Nucleus accumbens (tissue), 56 donors: ENCODE measurements at regions not wholly inside any gene's neighbourhood (a gene's known extent, or its start where the extent isn't known, plus 50 kb on each side); places are given as distances from the start of the nearest gene placed in this dataset.

ENCODE experiments used
- DNase-seq, 56 donors: peaks; one replicate each; lab custom pipeline; 2025; lab: John Stamatoyannopoulos, UW

DNA sequence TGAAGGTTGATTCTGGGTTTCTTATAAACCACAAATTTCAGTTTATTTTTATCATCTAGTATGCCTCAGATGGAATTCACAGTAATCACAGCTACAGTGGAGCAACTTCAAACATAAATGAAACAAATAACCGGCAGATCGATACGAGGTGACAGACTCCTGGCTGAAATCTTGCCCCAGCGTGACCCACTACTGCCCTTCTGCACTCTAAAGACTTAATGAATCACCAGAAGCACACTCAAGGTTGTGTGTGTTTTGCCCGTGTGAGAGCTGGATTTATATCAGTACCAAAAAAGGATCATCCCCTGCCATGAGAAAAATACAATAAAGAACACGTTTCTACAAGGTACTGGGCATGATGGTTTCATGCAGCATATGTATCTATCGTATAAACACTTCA lies 161.7 kb downstream of the KLF12 start:
- no peak for DNase-seq

DNA sequence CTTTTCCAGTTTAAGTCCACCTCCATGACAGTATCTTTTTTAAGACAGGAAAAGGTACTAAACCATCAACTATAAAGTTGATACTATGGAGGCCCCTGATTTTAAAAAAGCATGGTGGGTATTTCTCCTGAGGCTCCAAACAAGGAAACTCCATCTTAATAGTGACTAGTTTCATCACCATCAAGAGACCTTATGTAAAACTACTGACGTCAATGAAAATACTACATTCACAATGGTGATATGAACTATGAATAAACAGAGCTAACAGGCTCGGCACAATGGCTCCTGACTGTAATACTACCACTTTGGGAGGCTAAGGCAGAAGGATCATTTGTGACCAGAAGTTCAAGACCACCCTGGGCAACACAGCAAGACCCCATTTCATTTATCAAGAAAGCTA lies 162.7 kb downstream of the KLF12 start:
- DNase-seq = no peak

DNA sequence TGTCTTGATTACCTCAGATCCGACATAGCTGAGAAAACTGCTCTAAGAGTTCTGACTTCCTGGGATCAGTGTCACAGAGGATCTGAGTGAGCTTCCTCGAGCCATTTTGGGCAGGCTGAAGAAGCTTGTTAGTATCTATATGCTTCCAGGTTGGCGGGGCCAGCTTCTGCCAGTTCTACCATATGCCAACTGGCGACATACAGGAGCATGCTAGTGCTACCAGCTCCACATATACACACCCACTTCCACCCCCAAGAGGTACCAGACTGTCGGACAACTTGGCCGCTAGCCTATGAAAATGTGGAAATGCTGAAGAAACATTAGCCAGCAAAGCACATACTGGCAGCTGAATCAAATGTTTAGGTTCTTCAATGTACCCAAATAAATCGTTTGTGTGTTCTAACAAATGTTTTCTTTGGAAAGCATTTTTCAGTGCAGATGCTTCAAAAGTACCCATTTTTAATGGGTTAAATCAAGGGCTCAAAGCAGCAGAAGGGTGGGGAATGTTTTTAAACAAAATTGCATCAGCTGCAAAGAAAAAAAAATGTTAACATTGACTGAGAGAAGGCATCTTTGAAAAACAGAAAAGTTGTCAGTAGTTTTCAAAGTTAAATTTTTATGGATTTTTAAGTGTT lies 163.7 kb downstream of the KLF12 start:
- DNase-seq = no peak

DNA sequence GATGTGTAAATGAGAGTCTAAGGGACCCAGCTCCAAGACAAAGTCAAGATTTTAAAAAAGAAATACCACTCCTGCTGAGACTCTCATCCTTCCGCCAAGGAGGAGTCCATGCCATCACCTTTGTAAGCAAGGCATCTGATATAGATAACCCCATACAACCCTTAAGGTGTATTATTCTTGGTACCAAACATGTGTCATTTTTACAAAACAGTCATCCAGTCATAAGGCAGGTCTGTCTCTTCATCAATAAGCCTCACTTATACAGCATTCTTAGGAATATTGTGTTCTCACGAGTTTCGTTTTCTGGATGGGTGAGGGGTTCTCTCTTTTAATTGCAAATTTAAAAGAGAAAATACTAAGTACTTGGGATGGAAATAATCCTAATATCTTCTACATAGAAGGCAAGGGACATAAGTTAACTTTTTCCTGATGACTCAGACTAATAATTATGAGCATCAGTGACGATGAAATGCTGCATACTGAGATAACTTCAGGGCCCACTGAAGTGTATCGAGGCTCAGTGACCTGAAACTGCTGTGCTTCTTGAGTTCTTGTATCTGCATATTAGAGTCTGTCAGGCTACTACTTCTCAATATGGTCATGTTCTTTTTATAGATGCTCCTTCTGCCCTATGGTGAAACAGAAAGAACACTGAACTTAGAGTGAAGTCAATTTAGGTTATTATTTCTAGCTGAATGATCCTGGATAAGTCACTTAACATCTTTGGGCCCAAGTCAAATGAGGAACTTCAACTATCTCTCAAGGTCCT lies 166.6 kb downstream of the KLF12 start:
- DNase-seq = no peak

DNA sequence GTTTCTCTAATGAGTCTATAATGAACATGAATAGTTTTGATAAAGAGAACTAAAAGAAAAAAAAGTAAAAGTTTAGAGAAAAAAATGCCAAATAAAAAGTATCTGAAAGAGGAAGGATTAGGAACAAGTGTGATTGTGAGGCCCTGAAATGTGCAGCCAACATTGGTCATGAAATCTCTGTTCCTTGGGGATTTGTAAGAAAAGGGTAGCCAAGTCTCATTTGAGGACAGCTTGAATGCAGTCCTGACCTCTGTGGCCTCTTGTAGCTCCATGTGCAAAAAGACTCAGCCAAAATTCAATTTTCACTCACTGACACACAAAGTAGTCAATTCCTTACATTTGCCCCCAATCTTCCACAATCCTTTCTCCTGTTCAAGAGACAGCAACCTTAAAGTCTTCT lies 167.9 kb downstream of the KLF12 start:
- DNase-seq = no peak

DNA sequence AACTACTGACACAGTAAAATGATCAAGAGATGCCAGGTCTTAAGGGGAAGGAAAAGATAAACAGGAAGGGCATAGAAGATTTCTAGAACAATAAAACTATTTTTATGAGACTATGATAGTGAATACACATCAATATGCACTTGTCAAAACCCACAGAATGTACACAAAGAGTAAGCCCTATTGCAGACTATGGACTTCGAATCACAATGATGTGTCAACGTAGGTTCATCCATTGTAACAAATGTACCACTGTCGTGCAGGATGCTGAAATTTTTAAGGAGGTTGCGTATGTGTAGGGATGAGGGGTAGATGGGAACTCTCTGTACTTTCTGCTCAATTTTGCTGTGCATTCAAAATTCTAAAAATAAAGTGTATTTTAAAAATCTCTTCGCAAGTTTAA lies 171.9 kb downstream of the KLF12 start:
- DNase-seq = no peak

DNA sequence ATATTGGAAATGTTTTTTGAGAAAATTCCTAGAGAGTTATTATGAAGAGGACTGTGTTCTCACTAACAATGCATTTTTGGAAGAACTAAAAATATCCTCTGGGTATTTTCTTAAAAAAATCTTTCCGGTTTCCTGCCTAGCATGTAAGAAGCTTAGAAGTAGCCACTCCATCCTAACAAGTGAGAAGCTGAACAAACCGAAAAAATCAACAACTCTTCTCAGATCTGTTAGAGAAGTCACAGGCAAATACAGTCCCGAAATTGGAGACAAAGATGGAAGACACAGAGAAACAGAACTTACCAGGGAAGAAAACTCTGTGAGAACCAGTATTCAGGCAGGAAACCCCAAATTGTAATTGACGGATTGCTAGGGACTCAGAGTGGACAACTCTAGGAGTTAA lies 173.0 kb downstream of the KLF12 start:
- DNase-seq = no peak

DNA sequence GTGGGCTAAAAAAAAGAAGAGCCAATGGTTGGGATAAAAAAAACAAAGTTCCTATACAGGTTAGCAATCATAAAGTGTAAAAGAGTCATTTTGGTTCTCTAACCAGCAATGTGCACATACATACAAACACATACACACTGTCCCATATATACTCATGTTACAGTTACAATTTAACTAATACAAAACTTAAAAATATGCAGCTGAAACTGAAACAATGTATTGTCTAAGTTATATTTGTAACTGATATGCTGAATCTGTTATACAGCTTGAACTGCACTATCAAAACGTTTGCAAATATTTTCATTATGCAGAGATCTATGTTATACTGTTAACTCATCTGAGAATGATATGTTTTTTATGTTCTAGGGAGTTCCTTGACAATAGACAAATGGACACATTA lies 173.7 kb downstream of the KLF12 start:
- no peak for DNase-seq

DNA sequence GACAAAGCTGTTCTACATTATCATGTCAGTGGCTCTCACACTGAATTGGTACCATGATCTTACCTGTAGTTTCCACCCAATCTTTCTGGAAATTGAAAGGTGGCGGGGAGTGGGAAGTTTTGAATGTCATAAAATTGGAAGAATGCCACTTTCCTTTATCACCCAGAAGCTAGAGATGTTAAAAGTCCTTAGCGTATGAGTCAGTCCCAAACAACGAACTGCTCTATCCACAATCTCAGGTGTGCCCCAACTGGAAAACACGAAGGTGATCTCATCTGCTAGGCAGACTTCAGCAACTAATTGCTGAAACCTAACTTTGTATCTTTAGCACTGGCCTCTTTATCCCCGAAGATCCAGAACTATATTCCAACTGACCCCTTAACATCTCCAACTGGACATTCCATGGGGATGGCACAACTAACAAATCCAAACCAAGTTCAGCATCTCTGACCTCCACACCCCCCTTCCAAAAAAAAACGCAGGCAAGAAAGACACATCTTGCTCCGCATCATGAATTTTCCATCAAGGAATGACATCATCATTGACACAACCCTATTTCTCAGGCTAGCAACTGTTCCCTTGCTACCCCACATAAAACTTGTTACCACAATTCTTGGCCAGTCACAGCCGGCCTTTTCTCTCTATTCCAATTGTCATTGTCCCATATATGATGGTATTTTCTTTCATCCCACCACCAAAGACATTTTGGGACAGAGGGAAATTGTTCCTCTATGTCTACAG lies 175.4 kb downstream of the KLF12 start:
- DNase-seq = no peak

DNA sequence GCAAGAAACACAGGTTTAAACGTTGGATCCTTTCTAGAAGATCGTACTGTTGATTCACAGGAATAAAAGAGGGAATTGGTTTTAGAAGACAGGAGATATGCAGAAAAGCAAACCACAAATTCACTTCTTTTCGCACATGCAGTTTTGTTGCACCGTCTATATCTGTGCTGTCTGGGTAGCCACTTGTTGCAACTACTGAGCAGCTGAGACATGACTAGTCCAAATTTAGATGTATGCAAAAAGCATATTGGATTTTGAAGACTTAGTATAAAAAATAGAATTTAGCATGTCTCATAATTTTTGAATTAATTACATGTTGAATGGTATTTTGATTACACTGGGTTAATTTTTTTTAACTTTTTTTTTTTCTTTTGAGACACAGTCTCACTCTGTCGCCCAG lies 176.3 kb downstream of the KLF12 start:
- no peak for DNase-seq

DNA sequence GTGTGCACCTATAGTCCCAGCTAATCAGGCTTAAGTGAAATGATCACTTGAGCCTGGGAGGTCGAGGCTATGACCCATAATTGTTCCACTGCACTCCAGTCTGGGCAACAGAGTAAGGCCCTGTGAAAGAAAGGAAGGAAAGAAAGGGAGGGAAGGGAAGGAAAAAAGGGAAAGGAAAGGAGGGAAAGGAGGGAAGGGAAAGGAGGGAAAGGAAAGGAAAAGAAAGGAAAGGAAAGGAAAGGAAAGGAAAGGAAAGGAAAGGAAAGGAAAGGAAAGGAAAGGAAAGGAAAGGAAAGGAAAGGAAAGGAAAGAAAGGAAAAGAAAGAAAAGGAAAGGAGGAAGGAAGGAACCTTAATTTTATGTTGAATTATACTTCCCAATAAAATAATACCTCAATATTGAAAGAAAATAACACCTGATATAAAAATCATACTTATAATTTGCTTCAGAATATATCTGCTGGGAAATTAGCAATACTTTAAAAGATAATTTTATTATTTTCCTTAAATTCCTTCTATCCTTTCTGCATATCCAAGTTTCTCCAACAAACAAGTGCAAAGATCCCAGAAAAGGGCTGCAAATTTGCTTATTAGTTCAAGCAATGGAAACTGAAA lies 177.3 kb downstream of the KLF12 start:
- DNase-seq = no peak

DNA sequence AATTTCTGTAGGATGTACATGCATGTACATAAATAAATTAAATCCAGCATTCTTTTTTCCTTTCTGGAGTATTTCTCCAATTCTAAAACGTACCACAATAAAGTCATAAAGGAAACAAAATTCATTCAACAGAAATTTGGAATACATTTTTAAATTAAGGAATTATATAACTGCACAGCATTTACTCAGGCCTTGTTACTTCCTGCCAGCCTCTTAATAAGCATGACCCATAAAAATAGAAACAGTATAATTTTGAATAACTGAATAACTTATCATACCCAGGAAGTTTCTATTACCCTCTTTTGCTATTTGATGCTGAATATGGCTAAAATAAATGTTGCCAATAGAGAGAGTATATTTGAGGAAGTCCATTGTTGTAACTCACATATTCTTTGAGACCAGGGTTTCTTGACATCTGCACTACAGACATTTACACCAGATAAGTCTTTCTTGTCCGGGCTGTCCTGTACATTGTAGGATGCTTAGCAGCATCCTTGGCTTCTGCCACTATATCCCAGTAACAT lies 178.2 kb downstream of the KLF12 start:
- no peak for DNase-seq

DNA sequence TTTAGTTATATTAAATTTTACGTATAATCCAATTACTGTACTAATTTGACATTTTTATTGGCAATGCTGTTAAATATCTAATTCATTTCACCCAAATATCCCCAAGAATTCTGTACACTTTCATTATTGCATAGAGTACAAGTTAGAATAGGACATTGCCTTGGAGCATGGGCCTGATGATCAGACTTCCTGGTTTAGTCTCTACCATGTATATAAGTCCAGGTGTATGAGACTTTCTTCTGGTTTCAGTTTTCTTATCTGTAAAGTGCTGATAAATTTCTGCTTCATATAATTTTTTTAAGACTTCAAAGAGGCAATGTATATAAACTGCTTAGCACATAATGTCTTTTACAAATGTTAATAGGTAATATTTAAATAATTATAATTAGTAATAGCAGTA lies 179.4 kb downstream of the KLF12 start:
- DNase-seq = no peak

DNA sequence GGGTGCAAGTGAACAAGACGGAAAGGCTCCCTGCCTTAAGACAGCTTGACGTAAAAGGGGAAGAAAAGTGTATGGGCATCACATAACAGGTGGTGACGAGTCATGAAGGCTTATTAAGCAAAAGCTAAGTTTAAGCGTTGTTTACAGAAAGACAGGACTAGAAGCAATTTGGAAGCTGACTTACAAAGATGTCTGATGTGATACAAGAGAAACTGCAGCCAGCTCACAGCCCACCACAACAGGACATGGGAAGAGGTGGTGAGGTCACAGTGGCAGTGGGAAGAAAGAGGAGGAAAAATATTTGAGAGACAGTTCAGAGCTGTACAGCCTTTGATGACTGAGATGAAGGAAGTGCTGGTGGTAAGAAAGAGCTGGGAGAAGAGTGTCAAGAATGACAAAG lies 181.6 kb downstream of the KLF12 start:
- DNase-seq = no peak

DNA sequence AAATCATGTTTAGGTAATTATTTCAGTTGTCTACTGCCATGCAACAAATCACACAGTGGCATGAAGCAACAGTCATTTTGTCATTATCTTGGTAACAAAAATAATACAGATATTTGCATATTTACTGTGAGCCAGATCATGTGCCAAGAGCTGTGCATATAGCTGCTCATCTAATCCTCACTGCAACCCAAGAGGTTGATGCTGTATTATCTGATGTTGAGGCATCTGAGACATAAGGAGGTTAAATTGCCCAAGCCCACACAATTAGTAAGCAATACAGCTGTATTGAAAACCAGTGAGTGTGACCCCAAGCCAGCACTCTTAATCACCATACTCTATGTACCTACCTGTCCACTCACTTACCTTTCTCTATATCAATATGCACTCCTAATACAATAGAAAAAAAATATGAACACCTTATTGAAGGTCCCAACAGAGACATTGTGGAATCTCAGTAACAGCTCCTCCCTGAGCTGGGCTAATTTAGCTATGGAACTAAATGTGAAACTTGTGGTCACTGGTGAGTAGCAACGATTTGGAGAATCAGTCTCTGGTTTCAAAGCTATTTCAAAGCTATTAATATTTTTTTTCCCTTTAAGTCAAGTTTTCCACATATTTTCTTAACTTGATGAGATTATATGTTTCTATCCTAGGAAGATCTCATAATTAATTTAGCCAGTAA lies 185.2 kb downstream of the KLF12 start:
- DNase-seq = no peak

DNA sequence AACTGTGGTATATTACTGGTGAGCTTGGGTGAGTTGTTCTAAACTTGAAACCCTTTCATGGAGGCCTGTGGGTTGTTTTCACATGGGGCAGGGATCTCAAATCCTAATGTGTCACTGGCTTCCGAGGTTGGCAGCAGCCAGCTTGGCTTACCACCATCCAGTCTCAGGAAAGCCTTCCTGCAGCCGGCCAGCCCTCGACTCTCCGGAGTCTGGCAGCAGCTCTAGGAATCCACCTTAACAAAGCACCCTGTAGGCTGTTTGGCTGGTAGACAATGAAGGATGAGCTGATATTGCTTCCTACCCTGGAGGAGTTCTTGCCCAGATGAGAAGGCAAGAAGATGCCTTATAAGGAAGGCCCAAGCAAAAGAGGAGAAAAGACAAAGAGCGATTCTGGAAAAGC lies 188.3 kb downstream of the KLF12 start:
- DNase-seq = peak in 23 of 56 donors; percentile 1 to 39 (median 10)

DNA sequence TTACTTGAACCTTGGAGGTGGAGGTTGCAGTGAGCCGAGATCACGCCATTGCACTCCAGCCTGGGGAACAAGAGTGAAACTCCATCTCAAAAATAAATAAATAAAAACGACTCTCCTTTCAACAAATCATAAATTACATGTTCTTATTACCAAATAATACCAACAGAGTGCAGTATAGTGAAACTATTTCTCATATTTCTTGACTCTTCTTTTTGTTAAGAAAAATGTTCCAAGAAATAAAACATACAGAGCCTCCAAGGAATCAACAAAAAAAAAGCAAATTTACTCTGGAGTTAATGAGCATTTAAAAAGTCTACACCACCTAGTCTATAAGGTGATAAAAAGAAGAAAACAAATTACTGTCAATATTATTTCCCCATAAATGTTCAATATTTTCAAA lies 188.8 kb downstream of the KLF12 start:
- no peak for DNase-seq

DNA sequence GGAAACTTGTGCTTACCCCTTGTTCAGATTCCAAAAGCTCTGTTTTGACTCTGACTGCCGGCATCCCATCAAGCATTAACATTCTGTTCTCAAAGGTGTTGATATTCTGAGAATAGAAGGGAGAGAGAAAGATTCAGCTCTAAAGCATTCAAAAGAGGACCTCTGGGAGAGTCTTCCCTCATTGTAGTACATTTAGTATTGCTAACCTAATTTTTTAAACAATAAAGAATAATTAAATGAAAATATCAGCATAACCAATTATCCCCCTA lies 190.3 kb downstream of the KLF12 start:
- DNase-seq = no peak

DNA sequence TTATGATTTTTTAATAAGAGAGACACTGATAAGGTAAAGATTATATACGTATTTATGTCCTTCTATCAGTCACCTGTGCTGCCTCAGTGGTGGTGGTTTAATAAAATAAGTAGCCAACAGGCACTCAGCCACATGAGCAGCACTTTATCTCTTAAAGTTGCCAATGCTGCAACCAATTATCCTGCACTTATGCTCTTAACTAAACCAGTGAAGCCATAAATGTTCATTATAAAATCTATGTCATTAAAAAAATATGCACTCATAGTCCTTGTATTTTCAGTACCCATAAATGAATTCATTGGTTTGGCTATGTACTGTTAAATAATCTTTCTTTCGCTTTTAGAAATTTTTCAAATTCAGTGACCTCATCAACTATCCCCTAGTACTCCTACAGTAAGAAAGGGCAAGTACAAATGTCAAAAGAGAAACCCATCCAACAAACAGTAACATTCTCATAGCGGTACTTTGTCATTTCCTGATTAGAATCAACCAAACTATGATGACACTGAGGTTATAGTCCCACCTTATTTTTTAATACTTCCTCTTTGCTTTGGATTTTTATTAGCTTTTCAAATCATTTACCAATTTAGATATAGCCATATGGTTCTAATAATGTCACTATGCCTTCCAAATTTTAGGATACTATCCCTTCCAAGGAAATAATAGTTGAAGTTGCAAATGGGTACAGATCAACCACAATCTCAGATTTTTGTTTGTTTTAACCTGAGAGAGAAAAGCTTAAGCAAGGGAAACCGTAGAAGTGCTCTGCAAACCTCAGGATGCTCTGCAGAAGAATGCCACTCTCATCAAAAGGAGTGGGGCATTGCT lies 190.9 kb downstream of the KLF12 start:
- DNase-seq = no peak

DNA sequence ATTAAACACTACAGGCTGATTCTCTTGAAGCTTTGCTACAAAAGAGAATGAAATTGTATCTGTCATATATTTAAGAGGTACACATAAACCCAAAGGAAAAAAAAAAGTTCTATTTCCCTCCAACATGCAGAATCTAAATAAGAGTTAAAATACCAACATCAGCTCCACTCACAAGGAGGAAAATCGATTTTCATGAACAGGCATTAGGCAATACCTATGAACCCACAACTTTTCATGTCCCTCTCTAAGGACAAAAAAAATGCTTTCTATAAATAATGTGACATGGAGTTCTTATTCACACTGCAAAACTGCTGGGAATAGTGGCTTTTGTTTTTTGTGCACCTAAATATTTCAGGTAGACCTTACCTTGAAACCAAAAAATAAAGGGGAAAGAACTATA lies 192.5 kb downstream of the KLF12 start:
- DNase-seq = no peak
